ENCODE measurements at regions not wholly inside any gene's neighbourhood (a gene's known extent, or its start where the extent isn't known, plus 50 kb on each side); places are given as distances from the start of the nearest gene placed in this dataset.

DNA sequence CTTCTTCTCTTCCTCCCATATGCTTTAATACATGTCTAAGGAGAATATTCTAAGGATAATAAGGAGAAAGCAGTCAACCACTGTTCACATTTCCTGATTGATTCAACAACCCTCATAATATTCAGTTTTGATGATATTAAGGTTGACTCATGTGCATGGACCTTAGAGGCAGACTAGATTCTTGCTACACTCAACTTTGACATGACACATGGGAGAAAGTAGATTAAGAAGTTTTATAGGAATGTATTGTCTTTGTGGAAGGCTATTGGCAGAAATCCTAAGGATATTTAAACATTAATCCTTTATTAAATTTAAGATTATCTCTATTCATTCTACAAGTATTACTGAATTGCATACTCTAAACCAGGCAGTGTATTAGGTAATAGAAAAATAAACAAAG, 309.1 kb upstream of the CYRIA start:
- TF ChIP-seq, protein P1, sequence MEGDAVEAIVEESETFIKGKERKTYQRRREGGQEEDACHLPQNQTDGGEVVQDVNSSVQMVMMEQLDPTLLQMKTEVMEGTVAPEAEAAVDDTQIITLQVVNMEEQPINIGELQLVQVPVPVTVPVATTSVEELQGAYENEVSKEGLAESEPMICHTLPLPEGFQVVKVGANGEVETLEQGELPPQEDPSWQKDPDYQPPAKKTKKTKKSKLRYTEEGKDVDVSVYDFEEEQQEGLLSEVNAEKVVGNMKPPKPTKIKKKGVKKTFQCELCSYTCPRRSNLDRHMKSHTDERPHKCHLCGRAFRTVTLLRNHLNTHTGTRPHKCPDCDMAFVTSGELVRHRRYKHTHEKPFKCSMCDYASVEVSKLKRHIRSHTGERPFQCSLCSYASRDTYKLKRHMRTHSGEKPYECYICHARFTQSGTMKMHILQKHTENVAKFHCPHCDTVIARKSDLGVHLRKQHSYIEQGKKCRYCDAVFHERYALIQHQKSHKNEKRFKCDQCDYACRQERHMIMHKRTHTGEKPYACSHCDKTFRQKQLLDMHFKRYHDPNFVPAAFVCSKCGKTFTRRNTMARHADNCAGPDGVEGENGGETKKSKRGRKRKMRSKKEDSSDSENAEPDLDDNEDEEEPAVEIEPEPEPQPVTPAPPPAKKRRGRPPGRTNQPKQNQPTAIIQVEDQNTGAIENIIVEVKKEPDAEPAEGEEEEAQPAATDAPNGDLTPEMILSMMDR (conservative IDR thresholded peaks at IDR 0.05): no peak
- TF ChIP-seq EZH2 (IDR thresholded peaks at IDR 0.05; ENCODE audit: low read depth): no peak

All from PC-9 (cell line).